ENCODE measurements at regions not wholly inside any gene's neighbourhood (a gene's known extent, or its start where the extent isn't known, plus 50 kb on each side); places are given as distances from the start of the nearest gene placed in this dataset.

DNA sequence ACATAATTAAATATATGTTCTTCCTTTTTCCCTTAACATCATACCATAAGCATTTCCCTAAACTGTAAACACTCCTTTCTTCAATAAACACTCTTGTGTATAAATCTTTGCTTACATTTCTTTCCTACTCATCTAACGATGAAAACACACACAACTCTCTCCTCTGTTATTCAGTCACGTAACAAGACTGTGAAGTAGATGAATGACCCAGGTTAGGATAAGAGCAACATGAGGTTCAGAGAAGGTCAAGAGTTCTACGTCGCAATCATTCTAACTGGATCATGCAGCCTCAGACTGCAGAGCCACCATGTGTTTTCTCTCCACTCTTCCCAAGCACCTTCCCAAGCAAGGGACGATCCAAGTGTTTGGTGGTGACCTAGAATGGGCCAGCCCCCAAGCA lies 70.5 kb upstream of the SPTLC1 start:
- Histone ChIP-seq H3K27ac (no peak overlapping the region), H3K4me3 (no peak overlapping the region), H3K36me3 (no peaks in the 10 kb centered on the region), H3K27me3 (no peaks in the 10 kb centered on the region), H3K9me3 (no peaks in the 10 kb centered on the region), H3K4me1 (peaks cover 0 to 4% (median 0%) of the 10 kb centered on the region in 4 donors)
- intact Hi-C loops (cut with DNase I; ENCODE audit: low total_unique reads) (no loop called here), in situ Hi-C loops (cut with MboI; ENCODE audit: low pct_ligation_motif_present in 1 of 4, low pct_unique_long_range_greater_than_20kb in 1 of 4, low sequenced_read_pairs in 3 of 4) (no loop called here)
- no peak for DNase-seq
- TF ChIP-seq POLR2A (IDR thresholded peaks at IDR 0.05) (no peak), CTCF (IDR thresholded peaks at IDR 0.05) (no peak), POLR2AphosphoS5 (IDR thresholded peaks at IDR 0.05) (no peak), EP300 (IDR thresholded peaks at IDR 0.05; ENCODE audit: low read depth) (no peak)
- WGBS, 2 donors (ENCODE audit: low coverage in 1 of 2): 72 to 81% methylated on average over 4 to 5 of the region's 5 CpGs

DNA sequence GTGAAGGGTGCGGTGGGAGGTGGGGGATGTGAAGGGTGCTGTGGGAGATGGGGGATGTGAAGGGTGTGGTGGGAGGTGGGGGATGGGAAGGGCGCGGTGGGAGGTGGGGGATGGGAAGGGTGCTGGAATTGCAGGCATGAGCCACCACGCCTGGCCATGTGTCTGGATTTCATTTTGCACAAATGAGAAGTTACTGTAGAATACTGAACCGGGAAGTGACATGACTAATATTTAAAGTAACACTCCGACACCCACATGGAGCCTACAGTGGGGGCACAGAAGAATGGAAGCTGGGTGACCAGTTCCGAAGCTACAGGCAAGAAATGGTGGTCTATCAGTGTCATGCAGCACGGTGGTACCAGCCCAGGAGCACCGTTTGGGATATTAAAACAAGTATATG lies 69.9 kb upstream of the SPTLC1 start:
- WGBS, 2 donors (ENCODE audit: low coverage in 1 of 2): 81 to 82% methylated on average over 5 to 9 of the region's 9 CpGs
- H3K4me3 ChIP-seq: no peak overlapping the region
- intact Hi-C loops (cut with DNase I; ENCODE audit: low total_unique reads): no loop called here
- H3K4me1 ChIP-seq: peaks cover 0 to 4% (median 0%) of the 10 kb centered on the region in 4 donors
- no peaks in the 10 kb centered on the region for H3K9me3 ChIP-seq
- no peaks in the 10 kb centered on the region for H3K27me3 ChIP-seq
- TF ChIP-seq POLR2AphosphoS5 (IDR thresholded peaks at IDR 0.05): no peak
- no peak for TF ChIP-seq POLR2A (IDR thresholded peaks at IDR 0.05)
- no peak for TF ChIP-seq EP300 (IDR thresholded peaks at IDR 0.05; ENCODE audit: low read depth)
- no peak for TF ChIP-seq CTCF (IDR thresholded peaks at IDR 0.05)
- in situ Hi-C loops (cut with MboI; ENCODE audit: low pct_ligation_motif_present in 1 of 4, low pct_unique_long_range_greater_than_20kb in 1 of 4, low sequenced_read_pairs in 3 of 4): no loop called here
- H3K36me3 ChIP-seq: no peaks in the 10 kb centered on the region
- no peak for DNase-seq
- H3K27ac ChIP-seq: no peak overlapping the region

GRCh38 chr9:92184041-92184564 lies 68.9 kb upstream of the SPTLC1 start:
- H3K9me3 ChIP-seq: no peaks in the 10 kb centered on the region
- no peaks in the 10 kb centered on the region for H3K36me3 ChIP-seq
- DNase-seq: no peak
- no peak overlapping the region for H3K4me3 ChIP-seq
- H3K4me1 ChIP-seq: peaks cover 0 to 4% (median 0%) of the 10 kb centered on the region in 4 donors
- in situ Hi-C loops (cut with MboI; ENCODE audit: low pct_ligation_motif_present in 1 of 4, low pct_unique_long_range_greater_than_20kb in 1 of 4, low sequenced_read_pairs in 3 of 4) (no loop called here), intact Hi-C loops (cut with DNase I; ENCODE audit: low total_unique reads) (no loop called here)
- WGBS, 2 donors (ENCODE audit: low coverage in 1 of 2): 74 to 86% methylated on average over 1 of the region's 1 CpG
- no peak for TF ChIP-seq POLR2AphosphoS5 (IDR thresholded peaks at IDR 0.05)
- no peak for TF ChIP-seq CTCF (IDR thresholded peaks at IDR 0.05)
- TF ChIP-seq POLR2A (IDR thresholded peaks at IDR 0.05): no peak
- TF ChIP-seq EP300 (IDR thresholded peaks at IDR 0.05; ENCODE audit: low read depth): no peak
- H3K27ac ChIP-seq: no peak overlapping the region
- H3K27me3 ChIP-seq: no peaks in the 10 kb centered on the region

- intact Hi-C loops (cut with DNase I; ENCODE audit: low total_unique reads): no loop called here
- 77 to 80% methylated on average over 2 to 5 of the region's 5 CpGs for WGBS, 2 donors (ENCODE audit: low coverage in 1 of 2)
- in situ Hi-C loops (cut with MboI; ENCODE audit: low pct_ligation_motif_present in 1 of 4, low pct_unique_long_range_greater_than_20kb in 1 of 4, low sequenced_read_pairs in 3 of 4): no loop called here
Observed at GRCh38 chr9:92183449-92183848, 68.2 kb upstream of the SPTLC1 start.

More at GRCh38 chr9:92183449-92183848, 68.2 kb upstream of the SPTLC1 start:
- no peak for DNase-seq
- Histone ChIP-seq H3K27me3 (no peaks in the 10 kb centered on the region), H3K27ac (no peak overlapping the region), H3K9me3 (no peaks in the 10 kb centered on the region), H3K4me1 (peaks cover 0 to 4% (median 0%) of the 10 kb centered on the region in 4 donors), H3K4me3 (no peak overlapping the region), H3K36me3 (no peaks in the 10 kb centered on the region)
- TF ChIP-seq EP300 (IDR thresholded peaks at IDR 0.05; ENCODE audit: low read depth) (no peak), CTCF (IDR thresholded peaks at IDR 0.05) (no peak), POLR2A (IDR thresholded peaks at IDR 0.05) (no peak), POLR2AphosphoS5 (IDR thresholded peaks at IDR 0.05) (no peak)
